NCI-H524 (cell line): ENCODE measurements at regions not wholly inside any gene's neighbourhood (a gene's known extent, or its start where the extent isn't known, plus 50 kb on each side); places are given as distances from the start of the nearest gene placed in this dataset.

Experiments used
- DNase-seq, 2 experiments: peaks; one replicate each; lab custom pipeline; 2025; lab: John Stamatoyannopoulos, UW

DNA sequence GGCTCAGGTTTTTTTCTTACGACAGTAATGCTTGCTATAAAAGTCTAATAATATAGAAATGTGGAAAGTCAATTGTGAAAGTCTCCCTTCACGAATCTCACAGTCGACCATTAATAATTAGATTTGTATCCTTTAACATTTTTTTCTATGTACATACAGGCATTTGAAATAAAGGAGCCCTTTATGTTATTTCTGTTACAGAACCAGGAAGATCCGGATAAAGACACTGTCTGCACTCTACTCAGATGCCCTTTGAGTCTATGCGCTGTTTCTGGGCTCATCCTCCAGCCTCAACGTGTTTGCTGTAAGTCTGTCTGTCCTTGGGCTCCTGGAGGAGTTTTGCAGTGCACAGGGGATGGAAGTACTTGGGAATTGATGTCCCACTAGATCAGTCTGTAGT lies 212.2 kb upstream of the ATP2B1 start:
- no peak for DNase-seq

DNA sequence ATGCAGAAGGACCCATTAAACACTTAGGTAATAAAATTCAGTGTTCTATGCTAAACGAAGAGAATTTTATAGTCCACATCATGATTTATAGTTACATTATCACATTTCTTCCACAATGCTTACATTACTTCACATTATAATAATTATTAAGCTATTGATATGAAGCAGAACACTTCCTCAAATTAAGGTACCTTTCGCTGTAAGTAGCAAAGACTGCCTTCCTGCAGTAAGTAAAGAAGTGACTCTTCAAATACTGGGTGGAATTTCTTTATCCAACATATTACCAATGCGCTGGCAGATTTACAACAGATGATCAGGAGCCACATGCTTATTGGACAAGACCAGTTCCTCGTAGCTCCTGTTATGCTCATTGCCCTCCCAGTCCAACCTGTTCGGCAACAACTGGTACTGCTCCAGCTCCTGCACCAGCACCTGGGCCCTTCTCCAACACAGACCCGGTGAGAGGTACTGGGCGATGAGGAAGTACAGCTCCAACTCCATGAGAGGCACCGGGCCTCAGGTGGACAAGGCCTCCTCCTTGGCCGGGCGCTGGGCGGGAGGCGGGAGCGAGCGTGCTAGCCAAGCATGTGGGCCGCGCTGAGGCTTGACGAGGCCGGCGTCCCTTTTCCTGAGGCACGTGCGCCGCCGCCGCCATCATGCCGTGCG lies 210.7 kb upstream of the ATP2B1 start:
- DNase-seq = no peak

DNA sequence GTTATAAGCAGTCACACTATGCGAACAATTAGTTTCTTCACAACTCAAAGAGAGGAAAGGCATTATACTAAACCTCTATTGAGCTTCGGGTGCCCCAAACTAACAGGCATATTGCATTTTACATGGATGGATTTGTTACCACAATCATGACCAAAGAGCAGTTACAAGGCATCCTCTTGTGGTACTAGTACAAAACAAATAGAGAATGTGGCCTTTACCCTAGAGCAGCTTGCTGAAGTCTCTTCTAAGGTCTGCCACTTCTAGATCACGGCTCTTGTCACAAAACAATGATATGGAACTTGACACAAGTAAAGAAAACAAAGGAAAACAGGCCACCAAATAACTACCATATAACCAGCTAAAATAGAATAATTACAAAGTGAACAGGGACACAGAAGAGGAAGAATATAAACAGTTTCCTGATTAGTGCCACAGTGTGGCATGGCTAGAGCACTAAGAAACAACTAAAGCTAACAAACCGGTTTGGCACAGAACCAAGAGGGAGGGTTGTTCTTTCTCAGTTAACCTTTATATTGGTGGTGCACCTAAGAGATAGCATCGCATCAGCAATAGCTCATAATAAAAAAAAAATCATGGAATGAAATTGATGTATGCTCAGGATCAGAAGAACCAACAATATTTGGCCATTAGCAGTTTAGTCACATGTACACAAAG lies 209.7 kb upstream of the ATP2B1 start:
- DNase-seq = no peak

DNA sequence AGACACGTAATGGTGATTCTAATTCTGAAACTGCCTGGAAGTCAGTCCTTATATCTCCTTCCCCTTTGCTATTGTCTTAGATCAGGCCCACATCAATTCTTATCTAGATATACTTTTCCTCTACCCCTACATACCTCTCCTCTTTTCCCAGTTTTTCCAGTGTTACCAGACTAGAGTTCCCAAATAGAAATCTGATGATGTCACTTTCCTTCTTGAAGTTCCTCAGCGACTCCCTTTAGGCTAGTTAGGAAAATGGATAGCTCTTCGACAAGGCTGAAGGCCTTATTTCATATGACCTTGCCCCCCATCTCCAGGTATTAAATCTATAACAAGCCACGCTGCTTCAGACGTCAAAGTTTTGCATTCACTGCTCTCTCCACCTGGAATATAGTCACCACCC lies 201.1 kb upstream of the ATP2B1 start:
- DNase-seq = no peak

DNA sequence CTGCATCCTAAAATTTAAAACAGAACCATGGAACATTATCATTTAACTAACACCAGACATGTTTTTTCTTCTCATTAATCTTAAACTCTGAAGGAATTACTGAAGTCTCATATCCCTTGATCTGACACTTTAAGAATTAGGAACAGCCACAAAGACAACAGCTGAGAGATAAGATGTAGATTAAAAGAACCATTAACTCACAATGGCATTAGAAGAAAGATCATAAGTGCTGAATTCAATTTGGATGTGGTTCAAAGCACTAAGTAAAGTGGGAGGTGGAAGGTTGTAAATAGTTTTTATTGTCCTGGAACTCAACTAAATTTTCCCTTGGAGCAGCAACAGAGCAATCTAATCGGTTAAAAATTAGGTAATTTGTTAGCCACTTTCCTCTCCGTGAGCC lies 199.0 kb upstream of the ATP2B1 start:
- DNase-seq = peak in 1 of 2 experiments; percentile 10

DNA sequence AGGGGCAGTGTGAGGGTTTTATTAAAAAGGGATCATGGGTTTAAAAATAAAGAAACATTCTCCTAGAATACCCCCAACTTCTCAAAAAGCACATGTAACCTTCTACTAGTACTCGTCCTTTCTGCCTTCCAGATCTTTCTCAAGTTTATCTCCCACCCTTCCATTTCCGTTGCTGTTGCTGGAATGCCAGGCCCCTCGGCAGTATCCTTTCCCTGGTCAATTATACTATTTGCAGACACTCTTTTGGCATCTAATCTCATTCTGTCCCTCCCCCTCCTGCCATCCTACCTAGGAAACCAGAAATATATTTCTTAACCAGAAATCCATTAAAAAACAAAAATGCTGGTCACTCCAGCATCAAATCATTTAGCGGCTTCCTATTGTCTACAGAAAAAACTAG lies 198.2 kb upstream of the ATP2B1 start:
- DNase-seq = no peak

DNA sequence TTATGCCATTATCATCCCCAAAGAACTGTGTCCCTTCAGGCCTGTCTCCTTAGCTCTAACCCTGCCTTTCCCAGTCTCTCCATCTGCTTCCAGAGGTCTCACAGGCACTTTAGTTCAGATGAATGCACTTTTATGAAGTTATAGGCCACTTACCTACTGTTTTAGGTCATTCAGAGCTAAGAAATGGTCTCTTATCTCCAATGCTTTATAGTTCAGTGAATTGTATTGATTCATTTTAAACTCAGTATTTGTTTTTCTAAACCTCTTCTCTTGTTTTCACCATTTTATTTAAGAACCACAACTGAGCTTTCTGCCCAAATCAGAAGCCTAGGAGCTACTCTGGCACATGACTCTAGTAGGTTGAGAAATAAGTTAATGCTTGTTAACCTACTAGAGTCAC lies 197.5 kb upstream of the ATP2B1 start:
- no peak for DNase-seq

DNA sequence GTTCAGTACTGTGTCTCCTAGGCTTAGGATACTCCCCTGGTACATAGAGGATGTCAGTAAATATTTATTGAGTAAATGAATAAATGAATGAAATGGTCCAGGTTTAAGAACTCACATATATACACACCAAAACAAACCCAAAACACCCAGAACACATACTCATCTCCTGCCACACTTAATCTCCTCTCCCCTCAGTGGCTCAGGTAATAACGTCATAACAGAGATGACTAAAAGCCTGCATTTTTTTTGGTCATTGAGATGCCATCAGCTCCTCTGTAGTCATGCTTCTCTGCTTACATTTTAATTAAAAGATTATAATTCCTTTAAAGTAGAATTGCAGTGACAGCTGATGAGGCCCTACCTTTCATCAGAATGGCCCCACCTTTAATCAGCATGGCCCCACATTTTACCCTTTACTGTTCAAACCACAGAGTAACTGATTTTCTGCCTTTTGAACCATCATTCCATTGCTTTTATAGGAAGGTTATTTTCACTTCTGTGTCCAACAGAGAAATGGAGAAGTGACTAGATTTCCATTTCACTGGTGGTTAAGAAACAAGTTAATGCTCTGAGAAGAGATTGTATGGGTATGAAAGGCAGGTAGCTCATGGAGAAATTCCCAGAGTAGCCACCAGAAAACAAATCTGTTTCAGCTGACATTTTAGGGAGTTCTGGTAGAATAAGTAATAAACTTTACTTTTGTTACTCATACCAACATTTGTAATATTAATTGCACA lies 193.4 kb upstream of the ATP2B1 start:
- no peak for DNase-seq

DNA sequence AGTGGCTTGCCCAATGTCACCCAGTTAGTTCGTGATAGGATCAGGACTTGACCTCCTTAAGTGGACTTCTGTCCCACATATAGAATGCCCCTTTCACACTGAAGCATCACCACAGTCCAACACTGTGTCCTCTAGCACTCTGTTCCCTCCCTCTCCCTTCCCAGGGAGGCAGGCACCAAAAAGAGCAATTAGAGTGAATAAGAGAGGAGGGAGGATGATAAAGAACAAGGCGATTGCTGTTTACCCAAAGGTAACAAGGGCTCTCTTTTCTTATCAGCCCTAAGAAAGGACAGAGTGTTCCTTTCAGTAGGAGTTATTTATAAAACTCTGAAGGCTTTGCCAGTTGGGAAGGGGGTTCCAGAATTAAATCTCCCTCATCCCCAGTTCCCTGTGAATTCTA lies 192.7 kb upstream of the ATP2B1 start:
- DNase-seq = no peak

DNA sequence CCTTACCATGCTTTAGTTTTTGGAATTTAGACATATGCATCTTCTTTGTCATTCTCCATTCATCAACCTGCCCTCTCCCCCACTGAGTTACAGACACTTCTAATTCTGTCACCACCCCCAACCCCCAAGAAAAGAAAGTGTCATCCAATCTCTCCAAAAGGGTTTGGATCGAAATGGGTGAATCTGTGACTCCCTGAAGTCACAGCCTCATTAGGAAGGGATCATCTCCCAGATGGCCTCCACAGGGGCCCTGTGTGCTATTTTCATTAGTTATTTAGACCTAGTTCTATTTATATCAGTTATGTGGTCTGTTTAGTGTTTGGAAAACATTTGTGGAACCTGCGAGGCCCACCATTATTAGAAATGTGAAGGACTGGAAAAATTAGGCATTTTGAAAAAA lies 191.0 kb upstream of the ATP2B1 start:
- peak; percentile 49 to 71 for DNase-seq

DNA sequence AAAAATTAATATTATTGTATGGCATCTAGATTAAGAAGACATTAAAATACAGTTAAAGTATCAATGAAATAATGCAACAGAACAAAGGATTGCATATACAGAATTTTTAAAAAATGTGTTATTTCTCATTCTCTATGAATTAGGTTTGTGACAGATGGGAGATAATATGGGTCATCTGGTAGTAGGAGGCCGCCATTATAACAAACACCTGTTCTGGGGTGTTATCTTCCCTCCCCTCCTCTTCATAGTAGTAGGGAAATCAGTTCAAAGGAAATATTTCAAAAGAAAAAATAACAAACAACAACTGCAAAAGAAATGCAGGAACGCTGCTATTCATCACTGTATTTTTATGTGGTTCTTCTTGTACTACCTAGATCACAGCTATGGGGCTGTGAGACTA lies 187.0 kb upstream of the ATP2B1 start:
- peak; percentile 14 to 41 for DNase-seq

DNA sequence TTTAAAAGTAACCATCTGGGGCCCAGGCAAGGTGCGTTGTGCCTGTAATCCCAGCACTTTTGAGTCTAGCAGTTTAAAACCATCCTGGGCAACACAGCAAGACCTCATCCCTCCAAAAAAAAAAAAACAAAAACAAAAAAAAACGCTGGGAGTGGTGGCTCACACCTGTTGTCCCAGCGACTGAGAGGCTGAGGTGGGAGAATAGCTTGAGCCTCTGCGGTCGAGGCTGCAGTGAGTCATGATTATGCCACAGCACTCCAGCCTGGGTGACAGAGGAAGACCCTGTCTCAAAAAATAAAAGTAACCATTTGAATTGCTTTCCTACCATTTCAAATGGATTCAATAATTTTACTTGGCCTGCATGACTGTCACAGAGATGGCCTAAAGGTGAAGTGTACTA lies 186.5 kb upstream of the ATP2B1 start:
- DNase-seq = peak in 1 of 2 experiments; percentile 13

DNA sequence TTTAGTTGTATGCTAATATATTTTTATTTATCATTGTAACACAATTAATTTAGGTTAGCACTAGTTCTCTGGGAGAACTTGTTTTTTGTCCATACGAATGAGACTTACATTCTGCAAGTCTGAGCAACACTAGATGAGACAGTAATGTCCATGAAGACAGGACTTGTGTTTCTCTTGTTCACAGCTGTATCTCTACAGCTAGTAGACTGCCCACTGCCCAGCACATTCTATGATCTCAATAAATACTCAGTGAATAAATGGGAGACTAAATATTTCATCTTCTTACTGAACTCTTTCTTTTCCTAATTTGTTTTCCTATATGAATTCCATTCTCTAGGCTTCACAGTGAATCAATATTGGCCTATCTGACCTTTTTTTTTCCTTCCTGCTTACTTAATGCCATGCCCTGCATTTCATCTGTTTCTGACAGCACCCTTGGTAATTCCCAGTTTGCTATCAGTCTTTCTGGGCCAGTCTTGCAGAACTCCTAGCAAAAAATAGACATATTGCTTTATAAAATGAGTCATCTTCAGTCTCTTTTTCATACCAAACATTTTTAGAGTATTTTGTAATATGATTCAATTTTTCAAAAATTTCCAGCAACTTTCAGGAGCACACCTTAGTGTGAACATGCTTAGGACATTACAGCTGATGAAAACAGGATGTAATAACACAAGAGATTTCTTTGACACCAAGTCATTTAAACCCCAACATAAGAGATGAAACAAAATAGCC lies 185.5 kb upstream of the ATP2B1 start:
- DNase-seq = no peak

DNA sequence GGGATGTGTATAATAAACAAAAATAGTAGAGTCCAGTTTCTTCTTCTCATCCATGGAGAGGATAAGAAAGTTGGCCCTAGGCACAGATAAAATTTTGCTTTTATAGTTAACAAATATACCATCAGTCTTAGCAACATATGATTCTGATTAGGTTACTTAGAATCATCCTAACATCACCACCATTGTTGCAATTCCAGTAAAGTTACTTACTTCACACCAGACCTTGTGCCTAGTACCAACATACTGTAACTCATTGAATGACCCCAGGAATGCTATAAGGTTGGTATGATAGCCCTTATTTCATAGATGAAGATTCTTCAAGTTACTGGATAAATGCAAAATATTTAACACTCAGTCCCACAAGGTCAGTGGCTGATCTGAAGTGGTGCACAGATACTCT lies 183.8 kb upstream of the ATP2B1 start:
- no peak for DNase-seq

DNA sequence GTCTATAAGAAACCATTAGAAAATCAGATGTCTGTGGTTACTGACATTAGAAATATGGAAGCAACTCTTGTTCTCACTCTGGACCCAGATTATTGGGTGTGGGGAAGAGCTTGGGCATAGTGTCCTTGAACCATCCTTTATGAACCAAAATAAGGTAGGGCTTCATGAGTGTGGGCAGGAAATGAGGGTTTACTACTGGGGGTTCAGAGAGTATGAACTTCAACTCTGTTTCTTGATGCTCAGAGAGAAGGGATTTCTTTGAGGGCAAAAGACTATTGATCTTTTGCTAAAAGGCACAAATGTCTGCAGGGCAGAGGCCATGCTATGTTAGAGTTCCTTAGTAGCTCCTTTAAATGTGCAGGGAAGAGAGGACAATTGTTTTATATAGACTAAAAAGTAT lies 183.3 kb upstream of the ATP2B1 start:
- DNase-seq = no peak

DNA sequence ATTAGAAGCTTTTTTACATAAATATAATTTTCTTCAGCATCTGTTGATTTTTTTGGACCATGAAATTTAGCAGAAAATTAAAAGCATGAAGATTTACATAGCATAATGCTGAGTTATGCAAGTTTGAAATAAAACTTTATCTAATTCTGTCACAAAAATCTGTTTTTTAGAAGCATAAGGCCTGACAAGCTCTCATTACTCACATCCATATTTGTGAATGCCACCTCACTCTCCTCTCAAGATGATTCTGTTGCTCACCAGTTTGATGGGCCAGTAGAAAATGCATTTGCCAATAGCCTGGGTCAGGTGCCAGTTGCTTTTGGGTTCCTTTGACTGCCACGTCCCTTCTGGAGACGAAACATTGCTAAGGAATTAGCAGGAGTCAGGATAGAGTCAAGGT lies 181.5 kb upstream of the ATP2B1 start:
- no peak for DNase-seq

DNA sequence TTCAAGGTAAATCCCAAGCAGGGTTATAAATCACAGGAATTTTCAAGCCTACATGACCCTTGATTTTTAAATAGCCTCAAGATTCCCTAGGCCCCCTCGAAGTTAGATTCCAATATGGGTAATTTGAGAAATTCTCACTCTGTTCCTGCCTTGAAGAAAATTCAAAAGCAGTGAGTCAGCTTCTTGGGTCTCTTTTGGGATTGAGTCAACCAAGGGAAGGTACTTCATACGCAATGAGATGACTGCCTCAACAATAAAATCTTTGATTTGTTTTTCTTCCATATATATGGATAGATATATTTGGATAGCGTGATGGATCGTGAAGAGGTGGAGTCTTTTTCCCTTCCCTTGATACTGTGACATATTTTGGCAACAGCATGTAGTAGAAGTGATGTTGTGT lies 180.4 kb upstream of the ATP2B1 start:
- DNase-seq = no peak

DNA sequence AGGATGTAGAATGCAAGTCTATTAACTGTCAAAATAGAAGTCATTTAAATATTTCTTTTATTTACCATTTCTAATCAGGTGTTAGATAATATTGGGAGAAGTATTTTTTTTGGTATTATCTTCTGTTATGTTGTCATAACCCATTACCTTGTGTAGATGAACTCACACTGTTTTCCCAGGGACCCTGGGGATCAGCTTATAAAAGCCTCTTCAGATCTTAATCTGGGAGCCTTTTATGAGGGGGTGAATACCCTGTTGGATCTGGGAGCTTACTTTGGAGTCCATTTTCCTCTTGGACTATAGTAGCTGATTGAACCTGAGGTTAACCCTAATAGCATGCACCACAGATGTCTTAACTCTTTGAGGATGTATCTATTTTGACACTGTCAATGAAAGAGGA lies 176.3 kb upstream of the ATP2B1 start:
- peak; percentile 53 to 86 for DNase-seq

DNA sequence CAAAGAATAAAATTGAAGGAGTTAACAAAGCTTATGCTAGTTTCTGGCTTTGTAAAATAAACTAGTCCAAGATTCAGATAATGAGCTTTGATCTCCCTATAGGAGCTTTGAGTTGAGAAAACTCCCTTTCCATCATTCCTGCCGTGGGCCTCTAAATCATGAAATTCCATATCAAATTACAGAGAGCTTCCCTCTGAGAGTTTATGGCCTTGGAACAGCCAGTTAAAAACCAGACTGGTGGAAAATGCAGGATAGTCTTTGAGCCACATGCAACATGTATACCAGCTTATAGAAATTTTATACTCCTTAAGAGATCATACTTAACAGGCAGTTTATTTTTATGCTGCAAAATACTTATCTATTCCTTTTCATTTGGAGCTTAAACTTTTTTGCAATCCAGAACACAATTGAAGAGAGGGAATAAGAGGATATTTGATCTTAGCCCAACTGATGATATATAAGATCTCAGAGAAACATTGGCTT lies 175.8 kb upstream of the ATP2B1 start:
- peak; percentile 28 to 75 for DNase-seq

DNA sequence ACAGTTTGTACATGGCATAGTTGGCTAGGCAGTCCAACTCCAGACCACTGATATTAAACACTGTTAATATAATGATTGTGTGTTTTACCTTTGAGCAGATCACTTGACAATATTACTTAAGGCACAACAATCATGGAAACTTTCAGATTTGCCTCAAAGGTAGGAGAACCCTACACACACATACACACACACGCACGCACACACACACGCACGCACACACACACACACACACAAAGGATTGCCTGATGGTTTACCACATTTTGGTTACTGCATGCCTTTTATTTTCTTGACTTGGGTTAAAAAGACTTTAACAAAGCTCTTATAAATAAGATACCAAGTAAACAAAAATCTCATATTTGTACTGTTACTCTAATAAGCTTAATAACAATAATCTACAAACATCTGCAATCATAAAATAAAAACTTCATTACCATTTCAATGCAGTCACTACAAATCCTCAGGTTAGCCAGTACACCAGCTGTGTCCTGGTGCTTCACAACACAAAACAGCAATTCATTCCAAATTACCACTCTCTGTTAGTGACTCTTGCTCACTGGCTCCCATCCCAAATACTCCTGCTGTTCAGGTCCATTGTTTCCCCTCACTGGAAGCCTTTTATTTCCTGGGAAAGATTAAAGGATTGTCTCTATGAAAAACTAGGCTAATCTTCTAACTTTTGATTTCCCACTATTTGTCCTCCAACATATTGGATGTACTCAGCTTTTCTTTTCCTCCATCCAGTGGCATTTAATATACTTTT lies 175.2 kb upstream of the ATP2B1 start:
- DNase-seq = peak; percentile 71 to 77

DNA sequence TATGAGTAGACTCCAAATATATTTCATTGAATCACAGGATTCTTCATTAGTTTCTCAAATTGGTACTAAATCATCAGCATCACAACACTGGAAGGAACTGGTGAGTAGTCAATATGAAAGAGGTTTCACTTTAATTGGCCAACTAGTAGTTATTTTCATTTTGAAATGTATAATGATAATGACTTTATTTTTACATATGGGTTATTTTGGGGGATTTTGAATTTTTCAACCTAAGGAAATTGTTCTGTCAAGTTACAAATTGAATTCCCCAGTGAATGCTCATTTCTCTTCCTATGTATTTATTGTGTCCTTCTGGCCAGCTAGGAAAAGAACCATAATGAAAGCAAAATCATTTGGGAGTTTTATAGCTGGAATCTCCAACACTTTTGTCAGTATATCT lies 174.2 kb upstream of the ATP2B1 start:
- DNase-seq = no peak

DNA sequence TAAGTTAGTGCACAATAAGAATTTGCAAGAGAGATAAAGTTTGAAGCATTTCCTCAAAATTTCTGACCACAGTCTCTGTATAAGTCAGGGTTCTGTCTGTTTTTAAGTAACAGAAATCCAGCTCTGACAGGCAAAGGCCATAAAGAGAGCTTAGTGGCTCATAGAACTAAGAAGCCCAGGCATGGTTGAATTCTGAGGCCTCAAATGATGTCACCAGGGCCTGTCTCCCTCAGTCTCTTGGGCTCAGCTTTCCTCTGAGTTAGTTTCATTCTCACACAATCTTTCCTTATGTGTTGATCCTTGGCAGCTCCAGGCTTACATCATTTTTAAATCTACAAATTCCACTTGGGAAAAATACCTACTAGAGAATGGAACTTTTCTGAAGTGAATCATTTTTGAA lies 173.4 kb upstream of the ATP2B1 start:
- DNase-seq = no peak
